ENCODE measurements at regions not wholly inside any gene's neighbourhood (a gene's known extent, or its start where the extent isn't known, plus 50 kb on each side); places are given as distances from the start of the nearest gene placed in this dataset.

DNA sequence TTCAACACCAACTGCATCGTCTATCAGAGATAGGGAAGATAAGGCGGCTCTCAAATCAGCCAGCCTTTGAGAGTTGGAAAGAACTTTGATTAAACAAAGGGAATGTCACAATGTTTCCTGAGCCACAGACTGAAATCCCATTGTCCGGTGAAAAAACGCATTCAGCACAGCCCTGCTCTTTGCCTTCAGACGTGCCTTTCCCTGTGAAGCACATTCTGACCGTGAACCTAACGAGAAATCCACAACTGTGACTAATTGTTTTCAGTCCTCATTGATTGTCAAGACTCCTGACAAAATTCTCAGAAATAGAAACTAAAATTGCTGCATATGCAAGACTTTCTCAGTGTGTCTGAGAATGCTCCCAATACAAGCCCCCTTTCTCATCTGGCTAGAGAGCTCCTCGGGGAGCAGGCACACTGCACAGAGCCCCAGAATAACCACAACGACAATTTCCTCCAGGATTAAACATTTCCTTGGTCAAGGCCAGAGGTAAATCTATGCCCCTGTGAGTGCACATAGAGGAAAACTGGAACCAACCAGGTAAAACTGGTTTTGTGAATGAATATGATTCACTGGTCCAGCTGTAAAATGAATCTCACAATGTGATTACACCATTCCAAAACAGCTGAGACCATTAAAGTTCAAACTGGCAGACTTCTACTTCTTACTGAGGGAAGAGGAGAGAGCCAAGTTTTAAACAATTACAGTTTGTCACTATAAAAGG lies 561.9 kb upstream of the ID2 start:
- TF ChIP-seq POLR2A (IDR thresholded peaks at IDR 0.05), result no peak
- TF ChIP-seq, protein P1, sequence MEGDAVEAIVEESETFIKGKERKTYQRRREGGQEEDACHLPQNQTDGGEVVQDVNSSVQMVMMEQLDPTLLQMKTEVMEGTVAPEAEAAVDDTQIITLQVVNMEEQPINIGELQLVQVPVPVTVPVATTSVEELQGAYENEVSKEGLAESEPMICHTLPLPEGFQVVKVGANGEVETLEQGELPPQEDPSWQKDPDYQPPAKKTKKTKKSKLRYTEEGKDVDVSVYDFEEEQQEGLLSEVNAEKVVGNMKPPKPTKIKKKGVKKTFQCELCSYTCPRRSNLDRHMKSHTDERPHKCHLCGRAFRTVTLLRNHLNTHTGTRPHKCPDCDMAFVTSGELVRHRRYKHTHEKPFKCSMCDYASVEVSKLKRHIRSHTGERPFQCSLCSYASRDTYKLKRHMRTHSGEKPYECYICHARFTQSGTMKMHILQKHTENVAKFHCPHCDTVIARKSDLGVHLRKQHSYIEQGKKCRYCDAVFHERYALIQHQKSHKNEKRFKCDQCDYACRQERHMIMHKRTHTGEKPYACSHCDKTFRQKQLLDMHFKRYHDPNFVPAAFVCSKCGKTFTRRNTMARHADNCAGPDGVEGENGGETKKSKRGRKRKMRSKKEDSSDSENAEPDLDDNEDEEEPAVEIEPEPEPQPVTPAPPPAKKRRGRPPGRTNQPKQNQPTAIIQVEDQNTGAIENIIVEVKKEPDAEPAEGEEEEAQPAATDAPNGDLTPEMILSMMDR (IDR thresholded peaks at IDR 0.05), result no peak
